H9 (cell line): ENCODE measurements at regions not wholly inside any gene's neighbourhood (a gene's known extent, or its start where the extent isn't known, plus 50 kb on each side); places are given as distances from the start of the nearest gene placed in this dataset.
"Not testable (repeated sequence)": the region's sequence is repeated elsewhere in the genome, so short reads cannot be mapped to it uniquely, and the experiment has no call there.

ENCODE experiments used
- DNase-seq: peaks from one replicate; pipeline ENCODE4 v3.0.0-alpha.2; 2017
- H2AFZ ChIP-seq: one replicate; pipeline ENCODE4 v1.6.1; 2013; ENCODE audit warnings: mild to moderate bottlenecking, low read length, control low read depth, moderate library complexity
- H2AK5ac ChIP-seq: 2 replicates; pipeline ENCODE4 v1.6.1; 2013; ENCODE audit warnings: low read length, control low read depth, mixed read lengths; ENCODE audit not compliant: insufficient read length
- H2BK120ac ChIP-seq: one replicate; pipeline ENCODE4 v1.6.1; 2013; ENCODE audit warnings: low read depth, mild to moderate bottlenecking, low read length, control low read depth, inconsistent platforms; ENCODE audit not compliant: poor library complexity, severe bottlenecking
- H2BK12ac ChIP-seq: 2 replicates; pipeline ENCODE4 v1.6.1; 2013; ENCODE audit warnings: low read length, control low read depth, mixed read lengths, low read depth; ENCODE audit not compliant: insufficient read length
- H2BK15ac ChIP-seq: 2 replicates; pipeline ENCODE4 v1.6.1; 2013; ENCODE audit warnings: low read depth, low read length, control low read depth
- H2BK20ac ChIP-seq: one replicate; pipeline ENCODE4 v1.6.1; 2013; ENCODE audit warnings: low read depth, mild to moderate bottlenecking, low read length, control low read depth, inconsistent platforms; ENCODE audit not compliant: poor library complexity, severe bottlenecking
- H2BK5ac ChIP-seq: 2 replicates; pipeline ENCODE4 v1.6.1; 2013; ENCODE audit warnings: low read length, control low read depth, mixed read lengths; ENCODE audit not compliant: insufficient read length
- H3K14ac ChIP-seq: 2 replicates; pipeline ENCODE4 v1.6.1; 2013; ENCODE audit warnings: low read length, control low read depth; ENCODE audit not compliant: insufficient read depth
- H3K18ac ChIP-seq: 2 replicates; pipeline ENCODE4 v1.6.1; 2013; ENCODE audit warnings: low read depth, mild to moderate bottlenecking, mixed read lengths, low read length, control low read depth; ENCODE audit not compliant: insufficient read length
- H3K23ac ChIP-seq: 2 replicates; pipeline ENCODE4 v1.6.1; 2013; ENCODE audit warnings: low read length, control low read depth, mixed read lengths, low read depth; ENCODE audit not compliant: insufficient read length
- H3K23me2 ChIP-seq: 2 replicates; pipeline ENCODE4 v1.6.1; 2013; ENCODE audit warnings: low read depth, mild to moderate bottlenecking, mixed read lengths, low read length, control low read depth; ENCODE audit not compliant: insufficient read length, poor library complexity, severe bottlenecking
- H3K27ac ChIP-seq: 2 replicates; pipeline ENCODE4 v1.5.1; 2013; ENCODE audit warnings: low read length, control low read depth, mixed read lengths, low read depth; ENCODE audit not compliant: insufficient read length
- H3K27me3 ChIP-seq: 2 replicates; pipeline ENCODE4 v1.6.1; 2013; ENCODE audit warnings: low read length, control low read depth, inconsistent platforms; ENCODE audit not compliant: insufficient read depth
- H3K4ac ChIP-seq: 2 replicates; pipeline ENCODE4 v1.6.1; 2013; ENCODE audit warnings: low read depth, mild to moderate bottlenecking, control low read depth, inconsistent platforms, low read length, moderate library complexity
- H3K4me1 ChIP-seq: 2 replicates; pipeline ENCODE4 v1.6.1; 2013; ENCODE audit warnings: low read length, control low read depth, inconsistent platforms; ENCODE audit not compliant: insufficient read depth
- H3K4me2 ChIP-seq: 2 replicates; pipeline ENCODE4 v1.6.1; 2013; ENCODE audit warnings: low read length, control low read depth, mixed read lengths; ENCODE audit not compliant: insufficient read length, insufficient read depth
- H3K56ac ChIP-seq: 2 replicates; pipeline ENCODE4 v1.6.1; 2013; ENCODE audit warnings: low read depth, mild to moderate bottlenecking, mixed read lengths, low read length, control low read depth; ENCODE audit not compliant: insufficient read length
- H3K79me1 ChIP-seq: 2 replicates; pipeline ENCODE4 v1.6.1; 2013; ENCODE audit warnings: low read depth, mild to moderate bottlenecking, moderate library complexity, low read length, control low read depth, inconsistent platforms; ENCODE audit not compliant: insufficient read depth, poor library complexity, severe bottlenecking
- H3K79me2 ChIP-seq: 2 replicates; pipeline ENCODE4 v1.6.1; 2013; ENCODE audit warnings: low read length, control low read depth, inconsistent platforms; ENCODE audit not compliant: insufficient read depth
- H3K9ac ChIP-seq: 2 replicates; pipeline ENCODE4 v1.6.1; 2013; ENCODE audit warnings: low read length, control low read depth, mixed read lengths; ENCODE audit not compliant: insufficient read length; ENCODE audit errors: extremely low read depth
- H3K9me3 ChIP-seq: one replicate; pipeline ENCODE4 v1.6.1; 2013; ENCODE audit warnings: low read depth, low read length, inconsistent platforms; ENCODE audit not compliant: control insufficient read depth
- H3T11ph ChIP-seq: one replicate; pipeline ENCODE4 v1.6.1; 2013; ENCODE audit warnings: mild to moderate bottlenecking, low read length, control low read depth, inconsistent platforms
- H4K20me1 ChIP-seq: one replicate; pipeline ENCODE4 v1.6.1; 2013; ENCODE audit not compliant: control insufficient read depth, insufficient read length, insufficient read depth
- H4K5ac ChIP-seq: 2 replicates; pipeline ENCODE4 v1.6.1; 2013; ENCODE audit warnings: low read depth, mild to moderate bottlenecking, mixed read lengths, low read length, control low read depth; ENCODE audit not compliant: insufficient read length
- H4K8ac ChIP-seq: replicated peaks from 2 replicates; pipeline ENCODE4 v1.6.1; 2013; ENCODE audit warnings: low read length, control low read depth, mixed read lengths, low read depth; ENCODE audit not compliant: insufficient read length
- H4K91ac ChIP-seq: 2 replicates; pipeline ENCODE4 v1.6.1; 2013; ENCODE audit warnings: low read depth, mild to moderate bottlenecking, moderate library complexity, mixed read lengths, low read length, control low read depth; ENCODE audit not compliant: insufficient read length
- H3K27ac Mint-ChIP-seq, 3 experiments: 2 replicates in 2 of 3; 3 replicates in 1 of 3; pipeline ENCODE4 v1.8.0; 2020 to 2021; ENCODE audit warnings: mixed read lengths in 3 of 3, mild to moderate bottlenecking in 1 of 3, moderate library complexity in 1 of 3
- H3K27me3 Mint-ChIP-seq: 2 replicates; pipeline ENCODE4 v1.8.0; 2021; ENCODE audit warnings: low read depth, mild to moderate bottlenecking, moderate library complexity, mixed read lengths
- H3K36me3 Mint-ChIP-seq, 3 experiments: 2 replicates in 2 of 3; 3 replicates in 1 of 3; pipeline ENCODE4 v1.8.0; 2020 to 2021; ENCODE audit warnings: low read depth in 3 of 3, mixed read lengths in 3 of 3; ENCODE audit not compliant: insufficient read depth in 1 of 3
- H3K4me1 Mint-ChIP-seq, 2 experiments: 2 replicates each; pipeline ENCODE4 v1.8.0; 2020; ENCODE audit warnings: mixed read lengths in 2 of 2
- H3K4me3 Mint-ChIP-seq, 2 experiments: 2 replicates in 1 of 2; 3 replicates in 1 of 2; pipeline ENCODE4 v1.8.0; 2020 to 2021; ENCODE audit warnings: mild to moderate bottlenecking in 2 of 2, mixed read lengths in 2 of 2, moderate library complexity in 1 of 2
- H3K9me3 Mint-ChIP-seq, 2 experiments: 2 replicates in 1 of 2; 3 replicates in 1 of 2; pipeline ENCODE4 v1.8.0; 2020; ENCODE audit warnings: mild to moderate bottlenecking in 2 of 2, mixed read lengths in 2 of 2, moderate library complexity in 1 of 2
- WGBS: extraction: QIAGEN DNeasy Blood & Tissue Kit; methylation state at CpG from one replicate; pipeline ENCODE4 v1.1.7; 2013; ENCODE audit warnings: missing lambda C conversion rate, low lambda C conversion rate, mixed read lengths; ENCODE audit not compliant: insufficient read length; ENCODE audit errors: extremely low coverage; 5-methylcytosine and 5-hydroxymethylcytosine counted together
- TF ChIP-seq, protein P1 (sequence below): fragments of 200-600 bp; sonication (generic); conservative IDR thresholded peaks from 3 replicates; pipeline ENCODE4 v1.8.0; 2021; ENCODE audit warnings: antibody characterized with exemption, mild to moderate bottlenecking

DNA sequence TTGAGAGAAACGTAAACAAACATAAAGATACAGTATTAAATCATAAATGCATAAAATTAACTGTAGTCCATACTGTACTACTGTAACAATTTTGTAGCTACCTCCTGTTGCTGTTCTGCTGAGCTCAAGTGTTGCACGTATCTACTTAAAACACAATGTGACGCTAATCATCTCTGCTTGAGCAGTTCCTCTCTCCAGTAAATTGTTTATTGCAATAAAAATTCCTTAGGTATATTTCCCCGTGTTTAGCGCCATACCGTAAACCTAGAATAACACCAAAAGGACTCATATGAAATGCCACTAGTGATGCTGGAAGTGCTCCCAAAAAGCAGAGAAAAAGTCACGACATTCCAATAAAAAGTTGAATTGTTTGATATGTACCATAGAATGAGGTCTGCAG lies 152.3 kb downstream of the LRRN1 start:
- whole genome bisulfite sequencing: no CpG with 5 or more reads among the region's 7 CpGs
- H3K36me3 Mint-ChIP-seq: peaks cover 0 to 12% (median 4%) of the 10 kb centered on the region in 3 experiments; a peak in 2 of 7 replicates

DNA sequence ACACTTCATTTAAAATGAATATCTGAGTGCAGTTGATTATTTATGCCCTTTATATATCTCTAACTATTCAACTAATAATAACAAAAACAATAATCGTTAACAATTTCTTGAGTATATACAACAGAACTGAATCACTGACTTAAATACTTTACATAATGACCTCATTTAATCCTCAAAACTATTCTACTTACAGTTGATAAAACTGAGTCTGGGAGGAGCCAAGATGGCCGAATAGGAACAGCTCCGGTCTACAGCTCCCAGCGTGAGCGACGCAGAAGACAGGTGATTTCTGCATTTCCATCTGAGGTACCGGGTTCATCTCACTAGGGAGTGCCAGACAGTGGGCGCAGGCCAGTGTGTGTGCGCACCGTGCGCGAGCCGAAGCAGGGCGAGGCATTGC lies 163.6 kb downstream of the LRRN1 start:
- not testable (repeated sequence) for H2BK12ac ChIP-seq, H2BK120ac ChIP-seq, H3K9me3 ChIP-seq, H2AK5ac ChIP-seq, H3K18ac ChIP-seq, H3K4ac ChIP-seq, H3K14ac ChIP-seq, H3K36me3 Mint-ChIP-seq, H4K20me1 ChIP-seq, H3K4me1 ChIP-seq, H4K5ac ChIP-seq, H2BK20ac ChIP-seq, H3K27ac ChIP-seq, H3K23ac ChIP-seq, H4K8ac ChIP-seq, H3K79me2 ChIP-seq, H4K91ac ChIP-seq, H3T11ph ChIP-seq, H2AFZ ChIP-seq, H3K56ac ChIP-seq, DNase-seq, H2BK5ac ChIP-seq, H3K4me1 Mint-ChIP-seq, H3K27me3 ChIP-seq, H3K79me1 ChIP-seq, H2BK15ac ChIP-seq, H3K9me3 Mint-ChIP-seq, H3K27me3 Mint-ChIP-seq, H3K23me2 ChIP-seq
- 100% methylated on average over 1 of the region's 14 CpGs for WGBS
- Histone ChIP-seq H3K9ac (peak overlapping the region; percentile 31), H3K4me2 (peak overlapping the region; percentile 49)
- Mint-ChIP-seq H3K4me3 (peak overlapping the region; percentile 59 to 76), H3K27ac (peak overlapping the region in 2 of 3 experiments; percentile 39 to 76; a peak in 3 of 7 replicates)

More for the DNA sequence above, 152.3 kb downstream of the LRRN1 start:
- no peak overlapping the region for H3K56ac ChIP-seq
- H3K79me1 ChIP-seq: no peaks in the 10 kb centered on the region
- H2AK5ac ChIP-seq: no peak overlapping the region
- no peak overlapping the region for H4K91ac ChIP-seq
- H3K23me2 ChIP-seq: no peaks in the 10 kb centered on the region
- H2BK5ac ChIP-seq: no peak overlapping the region
- H3K18ac ChIP-seq: no peak overlapping the region
- no peak overlapping the region for H4K5ac ChIP-seq
- Mint-ChIP-seq H3K4me3 (no peak overlapping the region), H3K27me3 (no peaks in the 10 kb centered on the region), H3K4me1 (no peaks in the 10 kb centered on the region), H3K27ac (no peak overlapping the region), H3K9me3 (no peaks in the 10 kb centered on the region)
- H2BK120ac ChIP-seq: no peak overlapping the region
- no peak overlapping the region for H3K14ac ChIP-seq
- no peak overlapping the region for H2AFZ ChIP-seq
- no peaks in the 10 kb centered on the region for H3K4me1 ChIP-seq
- no peak for DNase-seq
- no peaks in the 10 kb centered on the region for H4K20me1 ChIP-seq
- H2BK12ac ChIP-seq: no peak overlapping the region
- no peaks in the 10 kb centered on the region for H3K9me3 ChIP-seq
- no peak overlapping the region for H3K27ac ChIP-seq
- no peaks in the 10 kb centered on the region for H3K27me3 ChIP-seq
- no peak overlapping the region for H3K4ac ChIP-seq
- H3K9ac ChIP-seq: no peak overlapping the region
- TF ChIP-seq, protein P1, sequence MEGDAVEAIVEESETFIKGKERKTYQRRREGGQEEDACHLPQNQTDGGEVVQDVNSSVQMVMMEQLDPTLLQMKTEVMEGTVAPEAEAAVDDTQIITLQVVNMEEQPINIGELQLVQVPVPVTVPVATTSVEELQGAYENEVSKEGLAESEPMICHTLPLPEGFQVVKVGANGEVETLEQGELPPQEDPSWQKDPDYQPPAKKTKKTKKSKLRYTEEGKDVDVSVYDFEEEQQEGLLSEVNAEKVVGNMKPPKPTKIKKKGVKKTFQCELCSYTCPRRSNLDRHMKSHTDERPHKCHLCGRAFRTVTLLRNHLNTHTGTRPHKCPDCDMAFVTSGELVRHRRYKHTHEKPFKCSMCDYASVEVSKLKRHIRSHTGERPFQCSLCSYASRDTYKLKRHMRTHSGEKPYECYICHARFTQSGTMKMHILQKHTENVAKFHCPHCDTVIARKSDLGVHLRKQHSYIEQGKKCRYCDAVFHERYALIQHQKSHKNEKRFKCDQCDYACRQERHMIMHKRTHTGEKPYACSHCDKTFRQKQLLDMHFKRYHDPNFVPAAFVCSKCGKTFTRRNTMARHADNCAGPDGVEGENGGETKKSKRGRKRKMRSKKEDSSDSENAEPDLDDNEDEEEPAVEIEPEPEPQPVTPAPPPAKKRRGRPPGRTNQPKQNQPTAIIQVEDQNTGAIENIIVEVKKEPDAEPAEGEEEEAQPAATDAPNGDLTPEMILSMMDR: no peak
- H2BK15ac ChIP-seq: no peak overlapping the region
- H3T11ph ChIP-seq: no peak overlapping the region
- no peak overlapping the region for H2BK20ac ChIP-seq
- H3K79me2 ChIP-seq: no peaks in the 10 kb centered on the region
- no peak overlapping the region for H3K4me2 ChIP-seq
- H4K8ac ChIP-seq: no peak overlapping the region
- no peak overlapping the region for H3K23ac ChIP-seq
